ENCODE measurements at regions not wholly inside any gene's neighbourhood (a gene's known extent, or its start where the extent isn't known, plus 50 kb on each side); places are given as distances from the start of the nearest gene placed in this dataset.

DNA sequence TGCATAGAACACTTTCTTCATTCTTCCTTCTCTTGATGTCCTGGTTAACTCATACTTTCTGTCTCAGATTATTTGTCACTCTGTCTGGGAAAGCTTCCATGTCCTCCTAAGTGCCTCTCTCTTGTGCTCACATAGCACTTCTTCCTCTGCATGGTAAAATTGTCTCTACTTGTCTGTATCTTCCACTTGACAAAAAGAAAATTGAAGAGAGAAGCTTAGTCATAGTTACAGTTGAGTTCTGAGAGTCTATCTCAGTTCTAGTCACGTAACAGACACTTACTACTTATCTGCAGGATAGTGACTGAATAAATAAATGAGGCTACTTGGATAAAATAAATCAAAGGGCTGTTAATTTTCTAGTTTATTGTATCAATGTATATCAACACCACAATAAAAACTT lies 458.1 kb downstream of the HTR7 start:
- no peaks in the 10 kb centered on the region for H3K4me1 ChIP-seq (ENCODE audit: control insufficient read depth, insufficient read depth, low read length)
- H3K4me3 ChIP-seq (ENCODE audit: low read depth in 2 of 2, low read length in 2 of 2) = no peak overlapping the region
- no peaks in the 10 kb centered on the region for H3K27me3 ChIP-seq (ENCODE audit: control insufficient read depth, insufficient read depth, low read length)
- no peak for DNase-seq (ENCODE audit: low read depth, low spot score)
- in situ Hi-C loops (cut with HindIII; ENCODE audit: low pct_unique_long_range_greater_than_20kb, low sequenced_read_pairs) = no loop called here
- no peak for TF ChIP-seq POLR2AphosphoS5 (IDR thresholded peaks at IDR 0.05; ENCODE audit: low read depth, low read length)
- TF ChIP-seq SIN3A (IDR thresholded peaks at IDR 0.05; ENCODE audit: borderline replicate concordance, insufficient read depth, low read depth, low read length) = no peak
- TF ChIP-seq TCF7L2 (IDR thresholded peaks at IDR 0.05; ENCODE audit: low read depth, low read length) = no peak
- TF ChIP-seq, protein P1, sequence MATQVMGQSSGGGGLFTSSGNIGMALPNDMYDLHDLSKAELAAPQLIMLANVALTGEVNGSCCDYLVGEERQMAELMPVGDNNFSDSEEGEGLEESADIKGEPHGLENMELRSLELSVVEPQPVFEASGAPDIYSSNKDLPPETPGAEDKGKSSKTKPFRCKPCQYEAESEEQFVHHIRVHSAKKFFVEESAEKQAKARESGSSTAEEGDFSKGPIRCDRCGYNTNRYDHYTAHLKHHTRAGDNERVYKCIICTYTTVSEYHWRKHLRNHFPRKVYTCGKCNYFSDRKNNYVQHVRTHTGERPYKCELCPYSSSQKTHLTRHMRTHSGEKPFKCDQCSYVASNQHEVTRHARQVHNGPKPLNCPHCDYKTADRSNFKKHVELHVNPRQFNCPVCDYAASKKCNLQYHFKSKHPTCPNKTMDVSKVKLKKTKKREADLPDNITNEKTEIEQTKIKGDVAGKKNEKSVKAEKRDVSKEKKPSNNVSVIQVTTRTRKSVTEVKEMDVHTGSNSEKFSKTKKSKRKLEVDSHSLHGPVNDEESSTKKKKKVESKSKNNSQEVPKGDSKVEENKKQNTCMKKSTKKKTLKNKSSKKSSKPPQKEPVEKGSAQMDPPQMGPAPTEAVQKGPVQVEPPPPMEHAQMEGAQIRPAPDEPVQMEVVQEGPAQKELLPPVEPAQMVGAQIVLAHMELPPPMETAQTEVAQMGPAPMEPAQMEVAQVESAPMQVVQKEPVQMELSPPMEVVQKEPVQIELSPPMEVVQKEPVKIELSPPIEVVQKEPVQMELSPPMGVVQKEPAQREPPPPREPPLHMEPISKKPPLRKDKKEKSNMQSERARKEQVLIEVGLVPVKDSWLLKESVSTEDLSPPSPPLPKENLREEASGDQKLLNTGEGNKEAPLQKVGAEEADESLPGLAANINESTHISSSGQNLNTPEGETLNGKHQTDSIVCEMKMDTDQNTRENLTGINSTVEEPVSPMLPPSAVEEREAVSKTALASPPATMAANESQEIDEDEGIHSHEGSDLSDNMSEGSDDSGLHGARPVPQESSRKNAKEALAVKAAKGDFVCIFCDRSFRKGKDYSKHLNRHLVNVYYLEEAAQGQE (IDR thresholded peaks at IDR 0.05; ENCODE audit: insufficient read depth in 1 of 2, low read depth in 2 of 2, low read length in 1 of 2) = no peak
- TF ChIP-seq, protein P2, sequence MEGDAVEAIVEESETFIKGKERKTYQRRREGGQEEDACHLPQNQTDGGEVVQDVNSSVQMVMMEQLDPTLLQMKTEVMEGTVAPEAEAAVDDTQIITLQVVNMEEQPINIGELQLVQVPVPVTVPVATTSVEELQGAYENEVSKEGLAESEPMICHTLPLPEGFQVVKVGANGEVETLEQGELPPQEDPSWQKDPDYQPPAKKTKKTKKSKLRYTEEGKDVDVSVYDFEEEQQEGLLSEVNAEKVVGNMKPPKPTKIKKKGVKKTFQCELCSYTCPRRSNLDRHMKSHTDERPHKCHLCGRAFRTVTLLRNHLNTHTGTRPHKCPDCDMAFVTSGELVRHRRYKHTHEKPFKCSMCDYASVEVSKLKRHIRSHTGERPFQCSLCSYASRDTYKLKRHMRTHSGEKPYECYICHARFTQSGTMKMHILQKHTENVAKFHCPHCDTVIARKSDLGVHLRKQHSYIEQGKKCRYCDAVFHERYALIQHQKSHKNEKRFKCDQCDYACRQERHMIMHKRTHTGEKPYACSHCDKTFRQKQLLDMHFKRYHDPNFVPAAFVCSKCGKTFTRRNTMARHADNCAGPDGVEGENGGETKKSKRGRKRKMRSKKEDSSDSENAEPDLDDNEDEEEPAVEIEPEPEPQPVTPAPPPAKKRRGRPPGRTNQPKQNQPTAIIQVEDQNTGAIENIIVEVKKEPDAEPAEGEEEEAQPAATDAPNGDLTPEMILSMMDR (IDR thresholded peaks at IDR 0.05) = no peak
- no peaks in the 10 kb centered on the region for H3K36me3 ChIP-seq (ENCODE audit: control insufficient read depth, insufficient read depth, low read length)
- H3K9me3 ChIP-seq (ENCODE audit: control insufficient read depth, insufficient read depth, low read depth, low read length) = no peaks in the 10 kb centered on the region
- intact Hi-C loops (cut with micrococcal nuclease; ENCODE audit: unreplicated experiment) = no loop called here
- no peak for ATAC-seq
- ChIA-PET CTCF (no interaction called here), POLR2A (no interaction called here)
- no TSS peak for BruUV-seq (replicated peaks)
- no peak overlapping the region for H3K27ac ChIP-seq (ENCODE audit: low read length)

DNA sequence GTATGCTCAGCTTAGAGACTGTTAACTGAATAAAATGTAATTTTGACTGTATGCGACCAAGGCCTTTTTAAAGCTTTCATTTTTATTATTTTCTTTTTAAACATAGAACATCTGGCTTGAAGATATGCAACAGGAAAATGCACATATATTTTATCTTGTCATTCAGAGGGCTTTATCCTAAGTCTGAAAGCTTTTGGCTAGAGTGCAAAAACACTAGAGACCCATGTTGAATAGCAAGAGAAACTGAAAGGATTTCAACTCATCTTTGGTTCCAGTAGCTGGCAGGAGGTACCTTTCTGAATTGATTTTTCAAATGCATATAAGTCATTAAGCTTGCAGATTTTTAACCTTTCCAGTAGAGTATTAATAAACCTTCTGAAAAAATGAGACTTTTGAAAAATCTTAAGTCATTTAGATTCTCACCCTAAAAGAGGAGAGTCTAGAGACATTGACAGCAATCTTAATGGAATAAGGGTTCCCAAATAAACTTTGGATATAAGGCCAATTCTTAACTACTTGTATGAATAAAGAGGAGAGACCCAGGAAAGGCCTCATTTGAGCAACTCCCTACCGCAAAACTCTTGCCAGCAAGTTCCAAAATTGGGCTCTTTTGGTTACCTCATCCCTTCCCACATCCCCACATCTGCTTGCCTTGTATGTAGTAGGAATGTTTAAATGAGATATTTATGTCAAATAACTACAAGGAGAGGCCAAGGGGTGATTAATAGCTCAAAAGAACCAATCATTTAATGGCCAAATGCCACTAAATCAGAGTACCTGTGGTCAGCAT lies 454.4 kb downstream of the HTR7 start:
- Histone ChIP-seq H3K27ac (ENCODE audit: low read length) (no peak overlapping the region), H3K36me3 (ENCODE audit: control insufficient read depth, insufficient read depth, low read length) (no peaks in the 10 kb centered on the region), H3K4me3 (ENCODE audit: low read depth in 2 of 2, low read length in 2 of 2) (no peak overlapping the region), H3K4me1 (ENCODE audit: control insufficient read depth, insufficient read depth, low read length) (no peaks in the 10 kb centered on the region), H3K9me3 (ENCODE audit: control insufficient read depth, insufficient read depth, low read depth, low read length) (no peaks in the 10 kb centered on the region), H3K27me3 (ENCODE audit: control insufficient read depth, insufficient read depth, low read length) (no peaks in the 10 kb centered on the region)
- TF ChIP-seq TCF7L2 (IDR thresholded peaks at IDR 0.05; ENCODE audit: low read depth, low read length) (no peak), SIN3A (IDR thresholded peaks at IDR 0.05; ENCODE audit: borderline replicate concordance, insufficient read depth, low read depth, low read length) (no peak), POLR2AphosphoS5 (IDR thresholded peaks at IDR 0.05; ENCODE audit: low read depth, low read length) (no peak)
- TF ChIP-seq, protein P2 (IDR thresholded peaks at IDR 0.05) = no peak
- TF ChIP-seq, protein P1 (IDR thresholded peaks at IDR 0.05; ENCODE audit: insufficient read depth in 1 of 2, low read depth in 2 of 2, low read length in 1 of 2) = no peak
- BruUV-seq (replicated peaks) = no TSS peak
- POLR2A ChIA-PET = no interaction called here
- intact Hi-C loops (cut with micrococcal nuclease; ENCODE audit: unreplicated experiment) (no loop called here), in situ Hi-C loops (cut with HindIII; ENCODE audit: low pct_unique_long_range_greater_than_20kb, low sequenced_read_pairs) (no loop called here)
- ATAC-seq (no peak), DNase-seq (ENCODE audit: low read depth, low spot score) (no peak)
- CTCF ChIA-PET = no interaction called here

All from Panc1 (cell line).